Urothelium cell line (cell line): ENCODE measurements at regions not wholly inside any gene's neighbourhood (a gene's known extent, or its start where the extent isn't known, plus 50 kb on each side); places are given as distances from the start of the nearest gene placed in this dataset.

Experiments used
- DNase-seq: peaks from one replicate; pipeline ENCODE4 v3.0.0; 2011; ENCODE audit warnings: low spot score, mixed read lengths
- FAIRE-seq: peaks from 2 replicates; lab custom pipeline; 2011; peaks lifted over from hg19 to GRCh38; lab: Jason Lieb, UNC

- DNase-seq (no peak), FAIRE-seq (no peak)
Measured at GRCh38 chr10:47053081-47053798, 142.0 kb downstream of the PTPN20 start.

DNA sequence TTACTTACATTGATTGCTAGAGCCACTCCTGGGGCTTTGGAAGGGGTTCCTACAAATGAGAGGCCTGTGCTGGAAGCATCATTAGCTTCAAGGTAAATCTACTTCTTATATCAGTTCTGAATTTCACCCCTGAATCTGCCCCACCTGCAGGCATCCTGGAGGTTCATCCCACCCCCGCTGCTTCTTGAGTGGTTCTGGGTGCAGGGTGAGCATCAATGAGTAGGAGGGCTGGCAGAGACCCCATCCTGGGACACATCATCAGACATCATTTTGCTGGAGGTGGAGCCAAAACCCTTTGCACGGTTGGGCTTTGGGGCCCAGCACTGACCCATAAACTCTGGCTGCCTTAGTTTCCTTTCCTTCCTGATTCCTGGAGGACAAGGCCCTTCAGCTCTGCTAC is 143.7 kb downstream of the PTPN20 start:
- no peak for FAIRE-seq
- DNase-seq: no peak

DNA sequence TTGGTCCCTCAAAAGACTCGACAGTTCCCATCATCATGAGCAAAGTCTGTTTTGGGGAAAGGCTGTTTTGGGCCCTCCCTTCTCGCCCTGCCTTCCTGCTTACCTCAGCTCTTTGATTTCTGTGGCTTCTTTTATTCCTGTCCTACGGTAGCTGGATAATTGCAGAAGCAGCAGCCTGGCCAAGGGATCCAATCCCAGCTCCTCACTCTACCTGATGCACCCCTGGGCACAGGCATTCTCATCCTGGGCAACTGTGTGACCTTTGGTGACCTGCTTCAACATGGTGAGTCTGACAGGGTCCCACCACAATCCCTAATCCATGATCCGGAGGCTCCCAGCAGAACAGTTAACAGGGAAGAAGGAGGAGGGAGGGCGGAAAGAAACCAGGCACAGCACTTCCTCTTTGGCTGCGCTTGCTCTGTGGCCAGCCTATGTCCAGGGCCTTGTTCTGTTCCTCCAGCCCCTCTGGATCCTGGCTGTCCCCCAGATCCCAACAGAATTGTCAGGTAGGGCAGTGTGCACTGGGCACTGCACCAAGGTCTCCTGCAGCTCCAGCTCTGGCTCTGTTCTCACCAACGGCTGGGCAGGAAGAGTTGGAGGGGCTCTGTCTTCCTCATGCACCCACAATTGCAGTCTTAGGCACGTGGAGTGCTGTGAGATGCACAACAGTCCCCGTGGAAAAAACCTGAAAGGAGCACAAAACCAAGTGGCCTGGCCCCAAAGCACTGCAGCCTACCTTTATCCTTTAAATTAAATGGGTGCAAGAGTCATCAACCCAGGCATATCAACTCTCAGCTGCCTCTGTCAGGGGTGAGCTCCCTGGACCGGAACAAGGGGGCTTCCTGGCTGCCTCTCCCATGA is 144.4 kb downstream of the PTPN20 start:
- no peak for FAIRE-seq
- no peak for DNase-seq

- DNase-seq: no peak
- no peak for FAIRE-seq
Measured at GRCh38 chr10:47056247-47056510, 145.0 kb downstream of the PTPN20 start.

- peak; percentile 70 for FAIRE-seq
Measured at GRCh38 chr10:47057471-47057870, 146.2 kb downstream of the PTPN20 start.

GRCh38 chr10:47058032-47058702 is 146.9 kb downstream of the PTPN20 start:
- no peak for FAIRE-seq
- DNase-seq: no peak

More at GRCh38 chr10:47057471-47057870, 146.2 kb downstream of the PTPN20 start:
- no peak for DNase-seq

DNA sequence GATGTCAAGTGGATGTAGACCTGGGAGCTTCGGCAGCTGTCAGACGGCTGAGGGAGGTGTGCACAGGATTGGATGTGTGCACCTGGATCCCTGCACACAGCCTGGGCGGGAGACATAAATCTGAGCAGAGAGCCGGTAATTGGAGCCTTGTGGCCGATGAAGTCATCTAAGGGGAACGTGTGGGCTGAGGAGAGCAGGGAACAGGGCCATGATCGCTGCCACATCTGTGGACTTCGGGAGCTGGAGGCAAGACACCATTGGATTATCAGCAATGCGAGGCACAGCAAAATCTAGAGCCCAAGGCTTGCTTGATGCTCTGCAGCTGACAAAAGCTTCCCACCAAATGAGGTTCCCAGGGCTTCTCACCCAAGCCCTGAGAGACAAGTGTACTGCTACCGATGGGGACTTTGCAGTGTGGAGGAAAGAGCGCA is 147.7 kb downstream of the PTPN20 start:
- no peak for FAIRE-seq
- DNase-seq: peak; percentile 83

DNA sequence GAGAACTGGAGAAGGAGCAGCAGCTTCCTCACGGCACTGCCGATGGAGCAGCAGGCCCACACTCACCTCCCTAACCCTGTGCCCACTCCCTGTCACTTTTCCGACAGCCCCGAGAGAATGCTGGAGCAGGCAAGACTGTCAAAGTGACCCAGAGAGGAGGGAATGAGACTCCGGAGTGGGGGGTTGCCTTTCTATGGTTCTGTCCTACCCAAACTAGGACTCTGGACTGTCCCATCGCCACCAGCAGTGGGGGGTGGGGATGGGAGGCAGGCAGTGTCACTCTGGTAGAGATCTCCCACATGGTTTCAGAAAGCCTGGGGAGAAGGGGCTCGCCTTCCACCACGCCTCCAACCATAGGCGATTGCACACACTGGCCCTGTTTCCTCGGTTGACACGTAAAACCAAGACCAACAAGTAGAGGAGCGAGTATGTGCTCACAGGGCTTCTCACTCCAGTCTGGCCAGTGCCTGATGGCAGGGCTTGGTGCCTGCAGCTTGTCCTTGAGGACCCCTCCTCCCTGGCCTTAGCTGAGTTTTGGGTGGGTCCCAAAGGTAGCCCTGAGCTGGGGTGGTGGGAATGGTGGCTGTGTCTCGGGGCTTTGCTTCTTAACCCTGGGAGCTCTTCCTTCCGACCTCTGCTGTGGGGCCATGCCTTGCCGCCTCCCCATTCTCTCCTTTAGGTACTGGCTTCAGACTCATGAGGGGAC is 148.5 kb downstream of the PTPN20 start:
- peak; percentile 17 for FAIRE-seq
- no peak for DNase-seq

DNA sequence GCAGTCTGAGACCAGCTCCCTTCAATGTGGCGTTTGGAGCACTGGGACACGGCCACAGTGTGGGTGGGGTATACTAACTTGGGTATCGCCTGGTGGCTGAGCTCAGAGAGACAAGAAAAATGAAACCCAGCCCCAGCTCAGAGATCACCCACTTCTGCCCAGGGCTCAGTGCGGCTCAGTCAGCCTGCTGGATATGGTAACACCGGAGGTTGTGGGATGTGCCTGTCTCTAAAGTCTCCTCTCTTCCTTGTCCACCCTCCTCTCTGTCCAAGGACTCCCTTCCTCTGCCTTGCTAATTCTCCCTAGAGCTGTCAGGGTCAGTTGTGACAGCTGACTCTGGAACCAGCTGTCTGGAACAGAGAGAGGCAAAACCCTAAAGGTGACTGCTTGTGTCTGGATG is 149.1 kb downstream of the PTPN20 start:
- DNase-seq (no peak), FAIRE-seq (no peak)

DNA sequence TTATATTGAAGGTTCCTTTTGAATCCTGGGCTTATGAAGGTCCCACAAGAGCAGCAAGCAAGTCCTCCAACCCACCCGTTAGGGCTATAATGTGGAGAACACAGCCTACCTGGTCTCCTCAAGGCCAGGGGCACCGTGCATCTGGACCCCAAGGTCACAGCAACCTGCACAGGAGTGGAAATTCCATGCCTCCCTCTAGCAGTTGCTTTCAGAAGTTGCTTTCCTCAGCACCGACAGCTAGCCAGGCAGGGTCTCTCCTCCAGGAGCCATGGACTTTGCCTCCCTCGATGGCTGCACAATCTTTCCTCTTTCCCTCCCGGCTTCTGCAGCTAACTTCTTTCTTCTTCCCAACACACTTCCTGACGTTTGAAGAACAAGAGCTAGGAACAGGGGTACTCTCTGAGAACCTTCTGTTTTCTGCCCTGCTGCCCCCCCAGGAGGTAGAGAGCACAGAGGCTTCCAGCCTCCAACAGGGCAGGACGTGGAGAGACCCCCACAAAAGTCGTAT is 149.8 kb downstream of the PTPN20 start:
- DNase-seq (no peak), FAIRE-seq (no peak)

- no peak for DNase-seq
- FAIRE-seq: no peak
Measured at GRCh38 chr10:47061776-47062175, 150.5 kb downstream of the PTPN20 start.

DNA sequence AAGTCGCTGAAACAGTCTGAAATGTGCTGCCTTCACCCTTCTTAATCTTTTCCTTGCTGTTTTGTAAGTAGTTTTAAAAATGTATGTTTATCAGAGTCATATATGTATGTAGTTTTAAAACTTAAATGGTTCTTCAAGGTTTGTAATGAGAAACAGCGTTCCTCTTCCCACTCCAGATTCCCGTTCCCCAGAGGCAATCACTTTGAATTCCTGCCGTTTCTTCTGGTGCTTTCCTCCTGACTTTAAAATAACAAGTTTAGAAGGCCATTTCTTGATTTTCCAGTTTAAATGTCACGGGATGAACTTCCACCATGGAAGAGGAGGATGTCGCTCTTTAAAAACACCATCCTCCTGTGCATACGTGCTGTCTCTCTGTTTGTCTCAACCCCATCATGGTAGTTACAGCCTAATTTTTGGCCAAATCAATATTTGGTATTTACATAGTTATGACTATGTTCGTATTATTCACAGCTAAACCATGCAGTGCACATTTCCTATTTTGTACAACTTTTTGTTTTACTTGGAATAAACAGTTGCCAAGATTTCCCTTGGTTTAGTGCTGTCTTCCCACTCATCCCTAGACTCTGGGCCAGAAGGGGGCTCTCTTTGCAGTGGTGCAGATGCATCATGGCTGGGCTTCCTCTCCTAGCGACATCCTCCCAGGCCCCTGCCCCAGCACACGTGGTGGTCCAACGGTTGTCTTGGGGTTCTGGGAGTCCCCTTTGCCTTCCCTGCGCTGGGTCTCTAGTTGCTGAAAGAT is 151.4 kb downstream of the PTPN20 start:
- DNase-seq: no peak
- no peak for FAIRE-seq

DNA sequence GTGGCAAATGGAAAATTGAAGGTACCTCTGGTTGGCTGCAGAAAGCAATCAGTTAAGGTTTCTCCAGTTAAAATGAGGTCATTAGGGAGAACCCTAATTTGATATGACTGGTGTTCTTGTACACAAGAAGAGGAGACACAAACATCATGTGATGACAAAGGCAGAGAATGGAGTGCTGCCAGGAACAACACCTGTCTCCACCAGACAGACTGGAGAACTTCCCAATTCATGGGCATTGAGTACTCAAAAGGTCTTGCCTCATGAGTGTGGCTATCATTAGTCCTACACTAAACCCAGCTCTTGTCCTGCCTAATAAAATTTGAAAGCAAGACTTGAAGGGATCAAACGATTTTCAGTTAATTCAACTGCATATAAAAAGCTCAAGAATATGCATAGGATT is 152.6 kb downstream of the PTPN20 start:
- no peak for FAIRE-seq

GRCh38 chr10:47065903-47066302 is 154.7 kb downstream of the PTPN20 start:
- DNase-seq (no peak), FAIRE-seq (peak; percentile 92)

More for the DNA sequence above, 152.6 kb downstream of the PTPN20 start:
- no peak for DNase-seq

DNA sequence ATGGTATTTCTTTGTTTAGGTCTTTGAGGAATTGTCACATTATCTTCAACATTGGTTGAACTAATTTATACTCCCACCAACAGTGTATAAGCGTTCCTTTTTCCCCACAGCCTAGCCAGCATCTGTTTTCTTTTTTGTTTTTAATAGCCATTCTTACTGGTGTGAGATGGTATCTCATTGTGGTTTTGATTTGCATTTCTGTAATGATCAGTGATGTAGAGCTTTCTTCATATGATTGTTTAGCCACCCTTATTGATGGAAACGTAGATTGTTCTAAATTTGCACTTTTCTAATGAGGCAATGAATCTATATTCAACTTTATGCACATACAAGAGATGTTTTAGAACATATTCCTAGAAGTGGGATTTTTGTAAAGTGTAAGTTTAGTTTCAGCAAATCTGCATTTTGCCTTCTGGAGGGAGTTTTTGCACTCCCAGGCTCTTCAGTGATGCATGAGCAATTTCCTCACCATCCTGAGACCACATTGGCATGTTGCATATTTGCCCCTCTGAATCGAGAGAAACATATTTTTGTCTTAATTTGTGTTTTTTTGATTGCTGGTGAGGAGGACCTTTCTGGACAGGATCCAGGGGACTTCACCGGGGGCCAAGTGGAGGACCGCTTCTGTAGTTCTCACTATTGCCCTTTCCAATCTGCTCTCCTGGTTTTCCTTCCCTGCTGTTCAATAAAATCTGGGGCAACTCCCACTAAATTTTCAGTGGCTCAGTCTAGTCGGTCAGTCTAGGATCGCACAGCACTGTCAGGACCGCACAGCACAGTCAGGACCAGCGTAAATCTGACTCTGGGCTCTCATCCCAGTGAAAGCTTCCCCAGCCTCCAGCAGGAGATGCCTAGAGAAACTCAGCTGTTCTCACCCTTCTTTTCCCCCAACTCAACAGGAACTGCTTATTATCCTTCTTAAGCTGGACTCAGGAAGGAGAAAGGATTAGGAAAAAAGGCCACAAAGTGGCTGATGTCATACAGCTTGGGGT is 157.0 kb downstream of the PTPN20 start:
- DNase-seq: no peak
- FAIRE-seq: no peak

DNA sequence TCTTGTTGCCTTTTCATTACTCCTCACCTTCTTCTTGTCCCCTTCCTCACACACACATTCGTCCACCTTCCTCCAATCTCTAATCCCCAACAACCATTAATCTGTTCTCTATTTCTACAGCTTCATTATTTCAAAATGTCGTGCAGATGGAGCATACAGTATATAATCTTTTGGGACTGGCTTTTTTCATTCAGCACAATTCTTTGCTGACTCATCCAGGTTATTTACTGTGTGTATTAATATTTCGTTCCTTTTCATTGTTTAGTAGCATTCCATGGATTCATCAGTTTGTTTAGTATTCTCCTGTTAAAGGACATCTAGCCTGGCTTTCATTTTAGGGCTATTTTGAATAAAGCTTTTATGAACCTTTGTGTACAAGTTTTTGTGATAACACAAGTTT is 159.3 kb downstream of the PTPN20 start:
- FAIRE-seq (no peak), DNase-seq (no peak)

DNA sequence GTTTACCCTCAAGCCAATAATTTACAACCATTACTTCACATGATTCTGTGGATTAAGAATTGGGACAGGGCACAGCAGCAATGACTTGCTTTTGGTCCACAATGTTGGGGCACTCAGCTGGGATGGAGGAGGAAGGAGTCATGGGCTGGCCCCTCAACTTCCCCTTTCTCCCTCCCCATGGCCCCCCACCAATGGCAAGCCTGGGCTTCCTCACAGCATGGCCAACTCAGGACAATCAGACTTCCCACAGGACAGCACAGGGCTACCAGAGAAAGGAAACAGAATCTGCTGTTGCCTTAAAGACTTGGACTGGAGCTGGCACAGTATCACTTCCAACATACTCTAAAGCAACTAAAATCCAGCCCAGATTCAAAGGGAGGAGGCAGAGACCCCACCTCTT is 160.7 kb downstream of the PTPN20 start:
- FAIRE-seq: no peak
- DNase-seq: no peak

GRCh38 chr10:47073967-47074366 is 162.7 kb downstream of the PTPN20 start:
- FAIRE-seq (peak; percentile 71), DNase-seq (no peak)

- DNase-seq: no peak
- no peak for FAIRE-seq
Measured at GRCh38 chr10:47076949-47077361, 165.7 kb downstream of the PTPN20 start.
